ENCODE measurements at regions not wholly inside any gene's neighbourhood (a gene's known extent, or its start where the extent isn't known, plus 50 kb on each side); places are given as distances from the start of the nearest gene placed in this dataset.

GRCh38 chr4:8775121-8775520, 96.5 kb downstream of the HMX1 start:
- no peak overlapping the region for H3K4me3 ChIP-seq (ENCODE audit: low read length)
- no peak for DNase-seq (ENCODE audit: low read depth)
- TF ChIP-seq CTCF (conservative IDR thresholded peaks at IDR 0.05; ENCODE audit: low read length), result no peak

- no peak for TF ChIP-seq CTCF (conservative IDR thresholded peaks at IDR 0.05; ENCODE audit: low read length)
- no peak overlapping the region for H3K4me3 ChIP-seq (ENCODE audit: low read length)
- DNase-seq (ENCODE audit: low read depth), result no peak
Measured at GRCh38 chr4:8774071-8774470, 97.6 kb downstream of the HMX1 start.

- TF ChIP-seq CTCF (conservative IDR thresholded peaks at IDR 0.05; ENCODE audit: low read length), result no peak
- no peak for DNase-seq (ENCODE audit: low read depth)
- H3K4me3 ChIP-seq (ENCODE audit: low read length), result no peak overlapping the region
Measured at GRCh38 chr4:8773124-8773931, 98.3 kb downstream of the HMX1 start.

- no peak for DNase-seq (ENCODE audit: low read depth)
- H3K4me3 ChIP-seq (ENCODE audit: low read length), result no peak overlapping the region
- TF ChIP-seq CTCF (conservative IDR thresholded peaks at IDR 0.05; ENCODE audit: low read length), result no peak
Measured at GRCh38 chr4:8772499-8773123, 99.0 kb downstream of the HMX1 start.

GRCh38 chr4:8771666-8772065, 100.0 kb downstream of the HMX1 start:
- DNase-seq (ENCODE audit: low read depth), result no peak
- no peak for TF ChIP-seq CTCF (conservative IDR thresholded peaks at IDR 0.05; ENCODE audit: low read length)
- no peak overlapping the region for H3K4me3 ChIP-seq (ENCODE audit: low read length)

- DNase-seq (ENCODE audit: low read depth), result no peak
- no peak overlapping the region for H3K4me3 ChIP-seq (ENCODE audit: low read length)
- no peak for TF ChIP-seq CTCF (conservative IDR thresholded peaks at IDR 0.05; ENCODE audit: low read length)
Measured at GRCh38 chr4:8771258-8771590, 100.4 kb downstream of the HMX1 start.
